Activated T-cell treated with anti-CD3 and anti-CD28 coated beads, Interleukin-2, amount 50 U/mL, for 72 hours (primary cell): ENCODE measurements at regions not wholly inside any gene's neighbourhood (a gene's known extent, or its start where the extent isn't known, plus 50 kb on each side); places are given as distances from the start of the nearest gene placed in this dataset.
A peak's percentile ranks its signal among the peaks of the same experiment; 100 is the strongest.
"Not testable (repeated sequence)": the region's sequence is repeated elsewhere in the genome, so short reads cannot be mapped to it uniquely, and the experiment has no call there.

Experiments
- ATAC-seq, 2 donors: fragments of 150-1000 bp; cut with Tn5 transposase; replicated peaks in 1 of 2; 2 replicates each; pipeline ENCODE4 v1.10.0; 2021; ENCODE audit warnings: moderate library complexity in 2 of 2, mild to moderate bottlenecking in 1 of 2
- DNase-seq, 2 donors: peaks; one replicate each; pipeline ENCODE4 v3.0.0; 2021 to 2022; ENCODE audit warnings: mixed read lengths in 1 of 2
- H3K27ac Mint-ChIP-seq: one replicate; pipeline ENCODE4 v1.8.0; 2022; ENCODE audit warnings: mild to moderate bottlenecking, moderate library complexity, mixed read lengths
- H3K27me3 Mint-ChIP-seq: one replicate; pipeline ENCODE4 v1.8.0; 2022; ENCODE audit warnings: low read depth, mixed read lengths
- H3K36me3 Mint-ChIP-seq, 2 donors: one replicate each; pipeline ENCODE4 v1.8.0; 2022; ENCODE audit warnings: mixed read lengths in 2 of 2, mild to moderate bottlenecking in 1 of 2; ENCODE audit not compliant: insufficient read depth in 2 of 2
- H3K4me1 Mint-ChIP-seq: one replicate; pipeline ENCODE4 v1.8.0; 2022; ENCODE audit warnings: low read depth, mixed read lengths
- H3K4me3 Mint-ChIP-seq, 2 donors: one replicate each; pipeline ENCODE4 v1.8.0; 2022; ENCODE audit warnings: mild to moderate bottlenecking in 2 of 2, mixed read lengths in 2 of 2, moderate library complexity in 2 of 2
- H3K9me3 Mint-ChIP-seq, 2 donors: one replicate each; pipeline ENCODE4 v1.8.0; 2022; ENCODE audit warnings: mixed read lengths in 2 of 2

DNA sequence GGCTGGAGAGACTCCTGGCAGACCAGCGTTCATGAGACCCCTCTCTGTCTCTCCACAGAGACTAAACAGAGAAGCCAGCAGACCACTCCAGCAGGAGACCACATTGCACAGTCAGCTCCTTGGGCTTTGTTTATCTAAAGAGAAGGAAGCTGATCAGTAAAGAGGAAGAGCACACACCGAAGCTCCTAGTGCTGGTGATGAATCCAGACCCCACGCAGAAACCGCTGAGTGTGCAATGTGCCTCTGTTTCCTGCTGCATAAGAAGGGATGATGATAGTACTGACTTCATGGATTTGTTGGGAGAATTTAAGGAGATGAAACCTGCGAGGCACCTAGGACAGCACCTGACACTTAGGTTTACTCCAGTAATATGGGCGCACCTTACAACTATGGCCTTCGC, 544.1 kb upstream of the ID2 start:
- H3K9me3 Mint-ChIP-seq = peaks cover 2 to 6% of the 10 kb centered on the region in 2 donors
- peaks cover 0 to 7% of the 10 kb centered on the region in 2 donors for H3K36me3 Mint-ChIP-seq
- DNase-seq (no peak), ATAC-seq (no peak)
- H3K27me3 Mint-ChIP-seq = peaks cover 32% of the 10 kb centered on the region
- no peak overlapping the region for H3K27ac Mint-ChIP-seq
- no peaks in the 10 kb centered on the region for H3K4me1 Mint-ChIP-seq
- no peak overlapping the region for H3K4me3 Mint-ChIP-seq

GRCh38 chr2:8138525-8138922, 543.3 kb upstream of the ID2 start:
- DNase-seq (no peak), ATAC-seq (no peak)
- no peak overlapping the region for H3K4me3 Mint-ChIP-seq
- H3K9me3 Mint-ChIP-seq = peaks cover 2 to 6% of the 10 kb centered on the region in 2 donors
- H3K36me3 Mint-ChIP-seq = peaks cover 0 to 7% of the 10 kb centered on the region in 2 donors
- no peaks in the 10 kb centered on the region for H3K4me1 Mint-ChIP-seq
- no peak overlapping the region for H3K27ac Mint-ChIP-seq
- peaks cover 35% of the 10 kb centered on the region for H3K27me3 Mint-ChIP-seq

- DNase-seq (no peak), ATAC-seq (no peak)
- peaks cover 0 to 7% of the 10 kb centered on the region in 2 donors for H3K36me3 Mint-ChIP-seq
- peaks cover 2 to 6% of the 10 kb centered on the region in 2 donors for H3K9me3 Mint-ChIP-seq
- H3K27me3 Mint-ChIP-seq = peaks cover 37% of the 10 kb centered on the region
- H3K4me1 Mint-ChIP-seq = no peaks in the 10 kb centered on the region
- no peak overlapping the region for H3K4me3 Mint-ChIP-seq
- H3K27ac Mint-ChIP-seq = no peak overlapping the region
Observed at GRCh38 chr2:8138923-8139667, 542.8 kb upstream of the ID2 start.

- Mint-ChIP-seq H3K4me3 (no peak overlapping the region), H3K27ac (no peak overlapping the region), H3K27me3 (peaks cover 43% of the 10 kb centered on the region), H3K4me1 (peaks cover 5% of the 10 kb centered on the region), H3K9me3 (peaks cover 2 to 6% of the 10 kb centered on the region in 2 donors), H3K36me3 (peaks cover 0 to 7% of the 10 kb centered on the region in 2 donors)
- ATAC-seq (no peak), DNase-seq (no peak)
Observed at GRCh38 chr2:8139668-8140200, 542.1 kb upstream of the ID2 start.

DNA sequence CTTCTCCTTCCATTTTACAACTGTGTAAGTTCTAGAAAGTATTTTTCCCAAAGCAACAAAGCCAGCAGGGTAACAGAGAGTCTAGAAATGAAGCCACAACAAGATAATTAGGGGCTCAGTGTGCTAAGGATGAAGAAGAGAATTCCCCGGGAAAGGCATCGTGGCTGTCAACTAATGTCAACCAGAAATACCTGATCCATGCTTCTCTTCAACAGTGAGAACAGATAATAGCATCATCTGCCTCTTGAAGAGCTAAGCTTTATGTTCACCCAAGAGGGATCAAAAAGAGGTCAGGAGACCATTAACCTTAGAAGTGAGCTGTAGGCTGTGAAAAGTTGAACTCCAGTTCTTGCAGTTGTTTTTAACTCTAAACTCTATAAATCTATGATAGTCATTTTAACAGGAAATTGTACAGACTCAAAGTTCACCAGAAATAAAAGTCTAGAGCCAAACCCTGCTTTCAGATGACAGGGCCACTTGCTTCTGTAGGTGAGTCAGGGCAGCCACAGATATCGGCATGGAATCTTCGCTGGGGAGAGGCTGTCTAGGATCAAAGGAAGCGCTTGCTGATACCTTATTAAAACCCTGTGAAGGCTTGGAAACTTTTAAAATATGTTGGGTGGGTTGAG, 540.7 kb upstream of the ID2 start:
- Mint-ChIP-seq H3K36me3 (peaks cover 0 to 7% of the 10 kb centered on the region in 2 donors), H3K27ac (no peak overlapping the region)
- no peak for ATAC-seq

GRCh38 chr2:8141780-8142179, 540.1 kb upstream of the ID2 start:
- no peak overlapping the region for H3K4me3 Mint-ChIP-seq
- H3K4me1 Mint-ChIP-seq = peaks cover 14% of the 10 kb centered on the region
- H3K9me3 Mint-ChIP-seq = peaks cover 2 to 6% of the 10 kb centered on the region in 2 donors
- no peak overlapping the region for H3K27ac Mint-ChIP-seq
- DNase-seq (no peak), ATAC-seq (no peak)
- H3K36me3 Mint-ChIP-seq = peaks cover 0 to 7% of the 10 kb centered on the region in 2 donors
- H3K27me3 Mint-ChIP-seq = peaks cover 40% of the 10 kb centered on the region

More for the DNA sequence above, 540.7 kb upstream of the ID2 start:
- Mint-ChIP-seq H3K9me3 (peaks cover 2 to 6% of the 10 kb centered on the region in 2 donors), H3K27me3 (peaks cover 40% of the 10 kb centered on the region), H3K4me1 (peaks cover 14% of the 10 kb centered on the region), H3K4me3 (no peak overlapping the region)
- DNase-seq = no peak

- peaks cover 14% of the 10 kb centered on the region for H3K4me1 Mint-ChIP-seq
- no peak overlapping the region for H3K27ac Mint-ChIP-seq
- H3K4me3 Mint-ChIP-seq = no peak overlapping the region
- H3K9me3 Mint-ChIP-seq = peaks cover 2 to 6% of the 10 kb centered on the region in 2 donors
- no peak for DNase-seq
- peaks cover 40% of the 10 kb centered on the region for H3K27me3 Mint-ChIP-seq
- H3K36me3 Mint-ChIP-seq = peaks cover 0 to 7% of the 10 kb centered on the region in 2 donors
- no peak for ATAC-seq
Observed at GRCh38 chr2:8142461-8142860, 539.4 kb upstream of the ID2 start.

GRCh38 chr2:8144131-8144631, 537.7 kb upstream of the ID2 start:
- Mint-ChIP-seq H3K4me3 (no peak overlapping the region), H3K9me3 (peaks cover 0 to 6% of the 10 kb centered on the region in 2 donors), H3K27me3 (peaks cover 40% of the 10 kb centered on the region), H3K4me1 (peaks cover 23% of the 10 kb centered on the region), H3K36me3 (peaks cover 0 to 7% of the 10 kb centered on the region in 2 donors), H3K27ac (no peak overlapping the region)
- DNase-seq = no peak
- no peak for ATAC-seq

GRCh38 chr2:8144785-8145184, 537.1 kb upstream of the ID2 start:
- no peak overlapping the region for H3K27ac Mint-ChIP-seq
- peaks cover 23% of the 10 kb centered on the region for H3K4me1 Mint-ChIP-seq
- peak in 1 of 2 donors; percentile 29 for ATAC-seq

DNA sequence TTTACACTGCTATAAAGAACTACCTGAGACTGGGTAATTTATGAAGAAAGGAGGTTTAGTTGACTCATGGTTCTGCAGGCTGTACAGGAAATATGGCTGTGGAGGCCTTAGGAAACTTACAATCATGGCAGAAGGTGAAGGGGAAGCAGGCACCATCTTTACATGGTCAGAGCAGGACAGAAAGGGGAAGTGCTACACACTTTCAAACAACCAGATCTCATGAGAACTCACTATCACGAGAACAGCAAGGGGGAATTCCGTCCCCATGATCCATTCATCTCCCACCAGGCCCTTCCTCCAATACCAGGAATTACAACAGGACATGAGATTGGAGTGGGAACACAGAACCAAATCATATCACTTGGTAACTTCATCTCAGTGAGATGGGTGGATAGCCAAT, 536.5 kb upstream of the ID2 start:
- H3K4me3 Mint-ChIP-seq, ATAC-seq, DNase-seq, H3K9me3 Mint-ChIP-seq, H3K27ac Mint-ChIP-seq, H3K36me3 Mint-ChIP-seq: not testable (repeated sequence)
- peaks cover 23% of the 10 kb centered on the region for H3K4me1 Mint-ChIP-seq
- H3K27me3 Mint-ChIP-seq = peaks cover 32% of the 10 kb centered on the region

More at GRCh38 chr2:8144785-8145184, 537.1 kb upstream of the ID2 start:
- H3K4me3 Mint-ChIP-seq = no peak overlapping the region
- no peak for DNase-seq
- H3K36me3 Mint-ChIP-seq = peaks cover 0 to 6% of the 10 kb centered on the region in 2 donors
- peaks cover 0 to 4% of the 10 kb centered on the region in 2 donors for H3K9me3 Mint-ChIP-seq
- peaks cover 38% of the 10 kb centered on the region for H3K27me3 Mint-ChIP-seq

DNA sequence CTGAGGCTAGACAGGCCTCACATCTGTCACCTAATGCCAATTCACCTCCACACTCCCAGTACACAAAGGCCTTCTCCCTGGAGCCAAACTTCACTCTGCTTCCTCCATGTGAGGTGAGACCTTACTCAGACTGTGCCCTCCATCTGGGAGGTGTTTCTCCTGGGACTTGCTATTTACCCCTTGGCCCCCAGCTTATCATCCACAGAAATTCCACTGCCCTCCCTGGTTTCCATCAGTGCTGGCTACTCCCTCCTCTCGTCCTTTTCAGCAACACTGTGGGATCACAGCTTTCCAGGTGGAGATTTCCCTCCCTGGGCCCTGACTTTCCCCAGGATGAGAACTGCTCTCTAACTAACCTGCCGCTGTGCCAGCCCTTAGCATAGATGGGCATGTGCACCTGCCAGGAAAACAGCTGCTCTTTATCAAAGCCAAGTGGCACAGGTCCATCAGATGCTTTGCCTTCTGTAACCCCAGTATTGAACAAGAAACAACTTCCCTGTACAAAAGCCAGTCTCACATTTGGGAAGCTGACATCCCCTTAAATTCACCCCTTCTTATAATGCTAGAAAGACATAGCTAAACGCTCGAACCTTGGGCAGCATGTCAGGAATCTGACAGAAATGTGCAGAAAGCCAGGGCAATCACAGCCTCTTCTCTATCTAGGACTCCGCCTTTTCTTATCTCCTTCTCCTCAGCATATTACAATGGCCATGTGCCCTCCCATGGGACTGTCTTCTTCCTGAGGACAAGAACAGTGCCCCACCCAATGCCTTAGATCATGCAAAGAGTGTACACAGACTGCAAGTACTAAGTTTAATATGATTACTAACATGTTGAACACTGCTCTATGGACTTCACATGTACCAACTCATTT, 535.5 kb upstream of the ID2 start:
- H3K36me3 Mint-ChIP-seq = peaks cover 0 to 1% of the 10 kb centered on the region in 2 donors
- no peak overlapping the region for H3K27ac Mint-ChIP-seq
- ATAC-seq (no peak), DNase-seq (no peak)
- peaks cover 0 to 2% of the 10 kb centered on the region in 2 donors for H3K9me3 Mint-ChIP-seq
- H3K27me3 Mint-ChIP-seq = peaks cover 25% of the 10 kb centered on the region
- no peak overlapping the region for H3K4me3 Mint-ChIP-seq
- peaks cover 23% of the 10 kb centered on the region for H3K4me1 Mint-ChIP-seq

DNA sequence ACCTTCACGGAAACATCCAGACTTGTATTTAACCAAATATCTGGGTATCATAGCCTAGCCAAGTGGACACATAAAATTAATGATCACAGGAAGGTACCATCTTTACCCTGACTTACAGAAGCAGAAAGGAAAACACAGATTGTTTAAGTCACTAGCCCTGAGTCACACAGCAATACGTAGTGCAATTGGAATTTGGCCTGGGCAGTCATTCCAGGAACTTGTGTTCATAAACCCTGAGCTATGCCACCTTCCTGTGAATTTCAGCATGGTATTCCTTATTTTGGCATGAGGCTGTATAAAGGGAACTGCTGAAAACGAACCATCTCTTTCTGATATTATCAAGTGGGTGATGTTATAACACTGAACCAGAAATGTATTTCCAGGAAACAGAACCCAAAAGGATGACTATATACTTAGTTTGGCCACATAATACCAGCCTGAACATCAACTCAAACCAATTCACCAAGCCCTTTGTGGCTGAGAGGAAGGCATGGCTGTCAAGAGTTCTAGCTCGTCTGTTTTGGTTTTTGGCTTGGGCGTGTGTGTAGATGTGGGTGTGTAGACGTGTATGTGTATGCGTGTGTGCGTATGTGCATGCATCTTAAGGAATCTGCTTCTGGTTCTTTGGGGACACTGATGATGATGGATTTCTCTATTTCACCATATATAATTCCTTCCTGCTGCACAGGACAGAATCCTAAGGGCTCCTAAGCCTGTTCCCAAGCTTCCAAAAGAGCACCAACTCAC, 533.4 kb upstream of the ID2 start:
- H3K27me3 Mint-ChIP-seq = peaks cover 11% of the 10 kb centered on the region

More for the DNA sequence above, 533.4 kb upstream of the ID2 start:
- no peak overlapping the region for H3K4me3 Mint-ChIP-seq
- H3K9me3 Mint-ChIP-seq = peaks cover 3 to 8% of the 10 kb centered on the region in 2 donors
- peaks cover 3 to 9% of the 10 kb centered on the region in 2 donors for H3K36me3 Mint-ChIP-seq
- H3K27ac Mint-ChIP-seq = no peak overlapping the region
- ATAC-seq (peak; percentile 76 to 84), DNase-seq (peak in 1 of 2 donors; percentile 8)
- H3K4me1 Mint-ChIP-seq = peaks cover 36% of the 10 kb centered on the region
